NCI-H1105 (cell line): ENCODE measurements at regions not wholly inside any gene's neighbourhood (a gene's known extent, or its start where the extent isn't known, plus 50 kb on each side); places are given as distances from the start of the nearest gene placed in this dataset.
"Not testable (repeated sequence)": the region's sequence is repeated elsewhere in the genome, so short reads cannot be mapped to it uniquely, and the experiment has no call there.

Experiments used
- DNase-seq: peaks from one replicate; lab custom pipeline; 2025; lab: John Stamatoyannopoulos, UW

DNA sequence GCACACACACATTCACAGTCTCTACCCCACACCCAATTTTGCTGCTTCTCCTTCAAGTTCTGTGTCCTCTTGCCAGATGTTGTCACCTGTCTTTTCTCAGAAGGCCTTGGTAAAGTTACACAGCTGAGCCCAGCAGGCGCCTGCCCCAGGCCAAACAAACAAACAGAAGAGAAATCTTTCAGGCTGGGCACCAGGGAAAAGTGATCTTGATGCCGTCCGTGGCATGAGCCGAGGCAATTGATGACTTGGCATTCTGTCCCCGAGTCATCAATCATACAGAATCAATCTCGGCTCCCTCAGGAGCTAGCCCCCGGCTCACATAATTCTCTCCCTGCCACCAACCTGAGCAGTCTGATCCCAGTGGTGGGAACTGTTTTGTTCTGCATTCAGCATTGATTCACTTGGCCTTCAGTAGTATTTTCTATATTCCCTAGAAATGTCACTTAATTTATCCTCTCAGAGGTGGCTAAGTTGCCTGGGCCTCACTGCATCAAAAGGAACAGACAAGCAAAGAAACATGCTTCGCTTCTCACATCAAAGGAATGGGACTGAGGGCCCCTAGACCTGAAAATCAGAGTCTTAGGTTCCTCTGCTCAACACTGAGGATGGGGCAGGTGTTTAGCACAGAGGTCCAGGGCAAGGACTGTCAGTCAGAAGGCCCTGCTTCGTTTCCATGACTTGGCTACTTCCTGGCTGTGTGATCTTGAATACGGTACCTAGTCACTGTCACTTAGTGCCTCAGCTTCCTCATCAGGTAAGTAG is 278.8 kb upstream of the CELF4 start:
- no peak for DNase-seq

- no peak for DNase-seq
Measured at GRCh38 chr18:37838083-37838482, 272.5 kb upstream of the CELF4 start.

DNA sequence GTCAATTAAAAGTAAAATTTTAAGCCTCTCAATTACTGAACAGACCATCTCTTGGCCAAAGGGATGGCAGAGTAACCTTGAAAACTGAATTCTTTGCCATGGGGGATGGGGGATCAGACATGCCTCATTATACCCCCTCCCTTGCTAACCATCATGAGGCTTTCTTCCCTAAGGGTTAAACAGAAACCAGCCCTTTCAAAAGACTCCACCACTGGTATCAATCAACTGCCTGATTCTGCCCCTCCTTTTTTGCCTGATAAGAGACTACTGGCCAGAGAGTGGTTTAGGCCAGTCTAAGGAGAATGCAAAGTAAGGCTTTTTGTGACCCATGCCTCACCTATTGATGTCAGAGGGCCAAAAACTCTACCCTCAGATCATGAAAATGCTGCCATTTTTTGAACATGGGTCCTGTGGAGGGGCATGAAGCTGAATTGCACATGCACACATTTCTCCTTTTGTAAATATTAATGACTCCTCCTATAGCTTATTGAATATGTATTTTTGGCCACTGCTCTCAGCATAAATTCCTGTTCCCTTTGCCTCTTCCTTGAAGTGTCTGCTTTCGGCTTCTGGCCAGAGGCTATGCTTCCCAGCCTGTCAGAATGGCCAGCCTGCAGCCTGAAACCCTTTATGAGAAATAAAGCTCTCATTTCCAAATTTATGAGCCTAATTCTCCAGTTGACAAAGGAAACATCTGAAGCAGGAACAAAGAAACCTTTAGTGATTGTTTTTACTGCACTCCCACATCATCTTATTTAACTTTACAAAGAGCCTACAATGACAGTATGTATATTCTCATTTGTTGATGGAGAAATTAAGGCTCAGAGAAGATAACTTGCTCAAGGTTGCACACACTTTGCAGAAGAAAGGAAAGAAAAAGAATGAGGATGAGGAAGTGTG is 270.7 kb upstream of the CELF4 start:
- no peak for DNase-seq

GRCh38 chr18:37832010-37832695 is 266.6 kb upstream of the CELF4 start:
- not testable (repeated sequence) for DNase-seq

- DNase-seq: no peak
Measured at GRCh38 chr18:37812961-37813360, 247.4 kb upstream of the CELF4 start.

DNA sequence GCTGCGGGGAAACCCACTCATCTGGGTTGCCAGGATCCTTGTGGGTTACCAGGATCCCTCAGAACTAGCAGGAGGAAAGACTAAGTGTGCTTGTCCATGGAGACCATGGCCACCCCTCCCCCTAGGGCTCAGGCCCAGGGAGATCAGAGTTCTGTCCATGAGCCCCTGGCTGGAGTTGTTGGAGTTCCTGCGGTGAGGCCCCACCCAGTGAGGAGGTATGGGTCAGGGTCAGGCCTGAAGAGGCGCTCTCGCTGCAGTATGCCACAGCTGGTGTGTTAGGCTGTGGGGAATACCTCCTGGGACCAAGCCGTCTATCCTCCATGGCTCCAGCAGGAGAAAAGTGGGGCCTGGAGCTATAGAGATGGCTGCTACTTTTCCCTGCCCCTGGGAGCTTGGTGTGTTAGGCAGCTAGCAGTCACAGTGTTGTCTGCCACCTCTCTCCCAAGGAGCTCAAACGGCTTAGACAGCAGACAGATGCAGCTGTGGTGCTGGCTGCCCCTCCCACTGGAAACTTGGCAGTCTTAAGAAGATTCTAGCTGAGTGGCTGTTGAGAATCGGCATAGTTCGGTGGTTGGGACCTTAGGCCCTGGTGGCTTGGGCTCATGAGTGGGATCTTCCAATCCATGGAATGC is 240.3 kb upstream of the CELF4 start:
- no peak for DNase-seq

DNA sequence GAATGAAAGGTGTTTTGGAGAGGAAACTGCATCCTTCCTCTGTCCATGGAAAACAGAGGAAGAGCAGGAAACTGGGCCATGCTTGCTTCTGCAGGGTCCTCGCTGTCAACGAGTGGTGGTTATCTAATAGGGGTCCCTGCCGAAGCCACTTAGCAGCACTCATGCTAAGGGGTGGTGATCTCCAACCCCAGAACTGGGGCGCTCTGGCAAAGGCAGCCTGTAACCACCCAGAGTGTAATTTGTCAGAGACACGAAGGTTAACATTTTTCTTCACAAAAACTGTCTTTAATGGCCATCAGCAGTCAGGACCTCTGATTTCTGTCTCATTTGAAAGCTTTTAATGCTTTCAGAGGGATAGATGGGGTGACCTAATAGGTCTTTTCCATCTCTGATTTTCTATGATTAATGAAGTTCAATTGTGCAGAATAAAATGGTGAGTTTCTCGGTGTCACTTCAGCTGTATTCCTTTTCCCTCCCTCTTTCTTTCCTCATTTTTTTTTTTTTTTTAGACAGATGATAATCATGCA is 231.3 kb upstream of the CELF4 start:
- no peak for DNase-seq

- DNase-seq: no peak
Measured at GRCh38 chr18:37787452-37787851, 221.9 kb upstream of the CELF4 start.

DNA sequence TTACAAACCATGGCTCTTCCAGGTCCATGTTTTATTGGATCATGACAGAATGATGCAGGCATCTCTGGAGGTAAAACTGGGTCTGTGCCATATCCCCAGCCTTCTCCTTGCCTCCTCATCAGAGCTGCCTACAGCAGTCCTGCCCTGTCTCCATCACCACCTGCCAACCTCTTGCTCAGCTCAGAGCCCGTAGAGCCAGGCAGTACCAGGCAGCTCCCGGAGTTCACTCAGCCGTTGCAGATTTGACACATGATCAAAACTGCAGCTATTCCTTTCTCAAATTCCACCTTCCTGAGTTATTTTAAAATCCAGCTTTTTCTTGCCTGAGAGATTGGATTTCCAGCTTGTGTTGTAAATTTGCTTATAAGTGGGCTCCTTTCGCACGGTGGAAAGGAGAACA is 218.2 kb upstream of the CELF4 start:
- DNase-seq: no peak

GRCh38 chr18:37779220-37779619 is 213.6 kb upstream of the CELF4 start:
- no peak for DNase-seq

- no peak for DNase-seq
Measured at GRCh38 chr18:37778417-37779165, 213.0 kb upstream of the CELF4 start.

DNA sequence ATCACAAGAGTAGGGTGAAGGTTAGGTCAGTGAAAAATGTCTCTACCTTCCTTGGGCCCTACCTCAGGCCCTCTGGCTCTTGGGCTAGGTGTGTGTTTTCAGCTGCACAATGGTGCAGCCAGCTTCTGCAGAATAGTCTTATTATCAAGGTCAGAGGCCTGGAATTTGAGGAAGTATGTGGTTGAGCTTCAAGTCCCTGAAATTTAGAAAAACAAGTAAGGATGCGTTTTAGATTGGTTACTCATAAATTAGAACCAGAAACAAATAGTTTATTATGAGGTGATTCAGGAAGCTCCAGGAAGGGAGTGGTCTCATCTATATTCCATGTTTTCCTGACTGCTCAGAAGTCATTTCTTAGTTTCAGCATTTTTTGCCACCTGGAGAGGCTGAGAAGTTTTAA is 204.2 kb upstream of the CELF4 start:
- no peak for DNase-seq

- no peak for DNase-seq
Measured at GRCh38 chr18:37764541-37765288, 199.1 kb upstream of the CELF4 start.

DNA sequence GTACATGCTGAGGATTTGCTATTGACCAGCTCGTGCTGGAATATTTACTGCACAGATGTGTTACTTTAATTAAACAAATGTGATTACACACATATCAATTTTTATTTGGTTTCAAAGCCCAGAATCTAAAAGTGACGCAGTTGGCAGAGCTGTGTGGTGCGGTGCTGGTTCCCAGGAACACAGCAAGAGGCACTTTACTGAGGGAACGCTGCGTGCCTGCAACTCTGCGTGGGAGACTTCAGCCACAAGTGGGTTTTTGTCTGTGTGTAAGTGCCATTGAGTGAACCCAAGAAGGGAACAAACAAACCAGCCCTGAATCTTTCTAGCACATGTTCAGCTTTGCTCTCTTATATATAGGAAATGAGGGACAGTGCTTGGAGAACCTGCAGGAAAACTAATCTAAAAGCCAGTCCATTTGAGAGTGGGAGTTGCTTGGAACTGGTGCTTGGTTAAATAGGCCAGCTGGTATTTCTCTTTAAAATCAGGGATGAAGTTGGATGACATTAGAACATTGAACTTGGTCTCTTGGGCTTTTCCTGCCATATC is 196.6 kb upstream of the CELF4 start:
- no peak for DNase-seq

GRCh38 chr18:37754141-37754540 is 188.5 kb upstream of the CELF4 start:
- no peak for DNase-seq

- no peak for DNase-seq
Measured at GRCh38 chr18:37742436-37742835, 176.8 kb upstream of the CELF4 start.

DNA sequence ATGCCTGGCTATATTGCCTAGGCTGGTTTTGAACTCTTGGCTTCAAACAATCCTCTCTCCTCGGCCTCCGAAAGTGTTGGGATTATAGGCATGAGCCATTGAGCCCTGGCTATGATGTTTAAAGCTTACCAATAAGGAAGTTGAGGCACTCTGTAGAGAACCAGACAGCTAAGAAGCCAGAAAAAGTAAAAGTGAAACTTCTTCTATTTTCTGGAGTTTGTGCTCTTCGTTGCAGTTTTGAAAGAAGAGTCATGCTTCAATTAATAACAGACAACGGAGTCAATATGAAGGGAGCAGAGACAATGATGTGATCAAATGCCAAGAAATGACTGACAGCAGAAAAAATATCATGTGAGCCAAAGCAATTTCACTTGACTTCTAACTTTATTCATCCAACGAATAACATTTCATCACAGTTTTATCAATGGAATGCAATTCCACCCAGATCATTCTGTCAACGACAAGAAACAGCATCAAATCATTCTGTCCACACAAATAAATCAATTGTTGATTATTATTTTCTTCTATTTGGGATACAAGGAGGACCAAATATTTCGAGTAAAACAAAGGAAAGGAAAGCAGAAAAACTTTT is 175.5 kb upstream of the CELF4 start:
- no peak for DNase-seq

DNA sequence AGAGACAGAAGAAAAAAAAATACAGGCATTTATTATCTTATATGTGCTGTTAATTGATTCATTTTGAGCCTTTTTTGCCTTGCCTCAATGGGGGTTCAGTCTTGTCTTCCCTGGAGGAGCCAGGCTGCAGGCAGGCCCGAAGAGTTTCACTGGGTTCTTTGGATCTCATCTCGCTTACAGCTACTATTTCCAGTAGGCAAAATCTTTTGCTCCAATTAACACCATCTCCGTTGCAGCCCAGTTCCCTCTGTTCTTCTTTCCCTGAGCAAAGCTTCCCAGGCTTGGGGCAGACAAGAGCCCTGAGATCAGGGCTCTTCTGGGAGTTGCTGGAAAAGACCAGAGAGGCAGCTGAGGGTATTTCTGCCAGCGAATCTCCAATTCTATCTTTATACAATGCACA is 168.8 kb upstream of the CELF4 start:
- DNase-seq: no peak

GRCh38 chr18:37729716-37730115 is 164.1 kb upstream of the CELF4 start:
- DNase-seq: no peak

DNA sequence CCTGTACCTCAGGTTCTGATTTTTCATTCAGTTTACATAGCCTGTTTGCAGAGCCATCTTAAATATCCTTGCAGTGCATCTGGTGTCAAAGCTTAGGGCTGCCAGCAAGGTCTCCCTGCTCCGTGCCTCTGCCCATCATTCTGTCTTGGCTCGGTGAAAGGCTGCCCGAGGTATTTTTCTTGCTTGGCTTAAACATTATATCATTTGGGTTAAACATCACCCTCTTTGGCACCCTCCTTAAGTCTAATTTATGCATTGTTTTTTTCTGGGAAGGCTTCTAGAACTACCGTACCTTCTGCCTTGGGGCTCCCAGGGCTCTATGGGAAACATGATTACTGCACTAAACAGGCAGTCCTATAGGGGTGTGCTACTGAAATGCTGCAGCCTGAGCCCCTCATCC is 158.6 kb upstream of the CELF4 start:
- DNase-seq: no peak
